HG03520 (cell line): ENCODE measurements at regions not wholly inside any gene's neighbourhood (a gene's known extent, or its start where the extent isn't known, plus 50 kb on each side); places are given as distances from the start of the nearest gene placed in this dataset.

ENCODE experiments used
- ATAC-seq: cut with Tn5 transposase; IDR thresholded peaks from one replicate; pipeline ENCODE4 v1.9.1; 2021; ENCODE audit warnings: mild to moderate bottlenecking, moderate library complexity; ENCODE audit not compliant: unreplicated experiment

DNA sequence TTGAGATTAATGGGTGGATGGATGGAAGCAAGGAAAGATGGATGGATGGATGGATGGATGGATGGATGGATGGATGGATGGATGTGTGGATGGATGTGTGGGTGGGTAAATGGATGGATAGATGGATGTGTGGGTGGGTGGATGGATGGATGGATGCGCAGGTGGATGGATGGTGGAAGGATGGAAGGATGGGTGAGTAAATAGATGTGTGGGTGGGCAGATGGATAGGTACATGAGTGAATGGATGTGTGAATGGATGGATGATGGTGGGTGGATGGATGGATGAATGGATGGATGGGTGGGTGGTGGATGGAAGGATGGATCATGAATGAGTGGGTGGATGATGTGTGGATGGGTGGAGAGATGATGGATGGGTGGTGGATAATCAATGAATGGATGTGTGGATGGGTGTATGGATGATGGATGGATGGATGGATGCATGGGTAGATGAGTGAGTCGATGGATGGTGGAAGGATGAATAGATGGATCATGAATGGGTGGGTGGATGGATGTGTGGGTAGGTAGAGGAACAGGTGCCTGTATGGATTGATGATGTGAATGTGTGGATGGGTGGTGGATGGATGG lies 375.2 kb downstream of the BRD1 start:
- ATAC-seq: no peak

DNA sequence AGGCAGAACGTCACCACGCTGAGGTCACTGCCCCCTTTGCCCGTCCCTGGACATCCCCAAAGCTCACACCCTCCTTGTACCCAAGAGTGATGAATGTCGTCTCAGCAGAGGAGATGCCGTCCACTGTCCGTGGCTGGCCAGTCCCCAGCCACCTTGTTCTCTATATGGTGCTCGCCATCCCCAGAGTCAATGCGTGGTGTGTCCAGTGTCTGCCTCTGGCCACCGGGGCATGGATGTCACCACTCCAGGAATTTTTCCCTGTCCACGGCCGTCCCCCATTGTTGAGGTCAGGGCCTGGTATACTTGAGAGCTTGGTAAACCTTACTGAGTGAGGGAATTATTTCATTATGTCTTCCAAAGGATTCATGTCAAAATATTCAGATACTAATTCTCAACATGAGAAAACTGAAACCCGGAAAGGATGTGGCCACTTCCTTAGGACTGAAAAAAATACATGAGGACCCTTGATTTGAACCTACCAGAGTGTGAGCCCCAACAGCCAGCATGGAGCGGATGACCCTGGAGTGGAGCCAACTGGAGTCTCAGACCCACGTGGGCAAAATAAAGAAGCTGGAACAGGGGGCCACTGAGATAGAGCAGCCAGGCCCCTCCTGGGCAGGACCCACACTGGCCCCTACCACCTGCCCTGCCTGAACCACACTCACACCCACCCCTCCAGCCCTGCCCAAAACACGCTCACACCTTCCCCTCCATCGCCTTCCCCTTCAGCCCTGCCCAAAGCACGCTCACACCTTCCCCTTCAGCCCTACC lies 376.4 kb downstream of the BRD1 start:
- ATAC-seq: no peak

DNA sequence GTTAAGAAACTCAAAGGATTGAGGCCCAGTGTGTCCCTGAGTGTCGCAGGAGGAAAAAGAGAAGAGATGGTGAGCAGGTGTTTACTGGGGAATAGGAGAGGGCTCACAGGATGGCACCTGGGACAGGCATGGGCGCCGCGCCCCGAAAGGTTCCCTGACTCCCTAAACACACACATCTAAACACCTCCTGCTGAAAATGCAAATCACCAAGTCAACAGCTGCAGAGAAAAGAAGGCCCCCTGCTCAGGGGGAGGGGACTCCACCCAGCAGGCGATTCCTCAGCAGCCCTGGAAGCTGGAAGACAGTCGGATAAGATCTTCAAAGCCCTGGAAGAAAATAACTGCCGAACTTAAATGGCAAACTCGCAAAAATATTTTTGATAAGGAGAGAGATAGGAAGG lies 377.2 kb downstream of the BRD1 start:
- no peak for ATAC-seq

DNA sequence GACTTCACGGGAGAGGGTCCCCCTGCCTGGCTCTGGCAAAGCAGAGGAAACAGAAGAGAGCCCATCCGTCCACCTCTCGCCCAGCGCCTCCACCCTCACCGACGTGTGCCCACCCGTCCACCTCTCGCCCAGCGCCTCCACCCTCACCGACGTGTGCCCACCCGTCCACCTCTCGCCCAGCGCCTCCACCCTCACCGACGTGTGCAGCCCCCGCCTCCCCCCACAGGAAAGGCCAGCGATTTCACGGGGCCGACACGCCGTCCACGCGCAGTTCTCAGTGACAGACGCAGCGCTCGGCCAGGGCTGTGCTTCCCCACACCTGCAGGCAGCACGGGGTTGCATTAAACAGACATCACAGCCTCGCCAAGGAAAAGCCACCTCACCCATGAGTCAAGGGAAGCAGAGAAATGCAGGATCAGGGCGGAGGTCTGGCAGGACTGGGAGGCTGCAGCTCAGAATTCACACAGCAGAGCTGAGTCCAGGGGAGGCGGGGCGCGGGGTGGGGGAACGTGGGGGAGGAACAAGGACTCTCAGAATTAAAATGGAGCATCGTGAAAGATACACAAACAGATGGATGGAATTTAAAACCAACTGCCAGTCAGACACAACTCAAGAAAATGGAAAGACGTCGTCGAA lies 377.7 kb downstream of the BRD1 start:
- no peak for ATAC-seq

DNA sequence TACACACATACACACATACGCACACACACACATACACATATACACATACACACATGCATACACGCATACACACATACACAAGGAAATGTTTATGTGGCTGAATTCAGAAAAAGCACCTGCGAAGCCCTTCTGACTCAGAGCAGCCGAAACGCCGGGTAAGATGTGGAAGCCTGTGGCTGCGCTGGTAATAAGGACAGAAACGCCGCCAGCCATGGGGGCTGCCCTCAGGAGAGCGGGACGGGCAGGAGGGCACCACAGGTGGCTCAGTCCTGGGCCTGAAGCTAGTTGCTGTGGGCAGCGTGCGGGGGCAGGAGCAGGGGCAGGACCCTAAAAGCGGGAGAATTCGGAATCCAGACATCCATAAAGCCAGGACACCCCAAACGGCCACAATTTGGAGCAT lies 378.3 kb downstream of the BRD1 start:
- no peak for ATAC-seq

DNA sequence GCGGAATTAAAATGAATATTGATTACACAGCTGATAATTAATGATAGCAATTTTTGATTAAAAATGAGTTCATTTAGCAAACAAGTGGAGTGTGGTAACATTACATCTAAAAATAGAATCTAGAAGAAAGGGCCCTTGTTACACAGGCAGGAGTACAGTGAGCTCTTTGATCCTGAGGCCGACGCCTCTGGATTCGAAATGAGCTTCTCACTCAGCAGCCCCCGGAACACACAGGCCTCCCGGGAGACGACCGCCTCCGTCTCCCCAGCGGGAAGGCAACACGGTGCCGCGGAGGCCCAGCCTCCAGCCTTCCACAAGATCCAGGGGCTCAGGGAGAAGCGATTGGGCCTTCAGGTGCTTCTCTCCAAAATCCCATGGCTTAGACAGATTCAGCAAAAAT lies 379.1 kb downstream of the BRD1 start:
- no peak for ATAC-seq

DNA sequence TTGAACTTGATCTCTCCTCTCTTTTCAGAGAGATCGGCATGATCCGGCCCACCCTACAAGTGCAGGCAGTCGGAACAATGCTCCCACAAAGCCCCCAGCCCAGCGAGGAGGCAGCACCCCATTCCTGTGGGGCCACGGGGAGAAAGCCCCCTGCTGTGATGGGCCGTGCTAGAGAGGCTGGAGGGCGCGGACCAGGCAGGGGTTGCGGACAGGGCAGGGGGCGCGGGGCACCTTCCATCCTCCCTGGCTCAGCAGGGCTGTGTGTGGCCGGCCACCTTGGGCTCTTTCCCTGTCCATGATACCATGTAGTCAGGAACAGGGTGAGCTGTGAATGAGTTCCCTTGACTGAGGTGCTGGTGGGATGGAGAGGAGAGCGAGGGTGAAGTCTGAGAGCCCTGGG lies 379.8 kb downstream of the BRD1 start:
- ATAC-seq: no peak

DNA sequence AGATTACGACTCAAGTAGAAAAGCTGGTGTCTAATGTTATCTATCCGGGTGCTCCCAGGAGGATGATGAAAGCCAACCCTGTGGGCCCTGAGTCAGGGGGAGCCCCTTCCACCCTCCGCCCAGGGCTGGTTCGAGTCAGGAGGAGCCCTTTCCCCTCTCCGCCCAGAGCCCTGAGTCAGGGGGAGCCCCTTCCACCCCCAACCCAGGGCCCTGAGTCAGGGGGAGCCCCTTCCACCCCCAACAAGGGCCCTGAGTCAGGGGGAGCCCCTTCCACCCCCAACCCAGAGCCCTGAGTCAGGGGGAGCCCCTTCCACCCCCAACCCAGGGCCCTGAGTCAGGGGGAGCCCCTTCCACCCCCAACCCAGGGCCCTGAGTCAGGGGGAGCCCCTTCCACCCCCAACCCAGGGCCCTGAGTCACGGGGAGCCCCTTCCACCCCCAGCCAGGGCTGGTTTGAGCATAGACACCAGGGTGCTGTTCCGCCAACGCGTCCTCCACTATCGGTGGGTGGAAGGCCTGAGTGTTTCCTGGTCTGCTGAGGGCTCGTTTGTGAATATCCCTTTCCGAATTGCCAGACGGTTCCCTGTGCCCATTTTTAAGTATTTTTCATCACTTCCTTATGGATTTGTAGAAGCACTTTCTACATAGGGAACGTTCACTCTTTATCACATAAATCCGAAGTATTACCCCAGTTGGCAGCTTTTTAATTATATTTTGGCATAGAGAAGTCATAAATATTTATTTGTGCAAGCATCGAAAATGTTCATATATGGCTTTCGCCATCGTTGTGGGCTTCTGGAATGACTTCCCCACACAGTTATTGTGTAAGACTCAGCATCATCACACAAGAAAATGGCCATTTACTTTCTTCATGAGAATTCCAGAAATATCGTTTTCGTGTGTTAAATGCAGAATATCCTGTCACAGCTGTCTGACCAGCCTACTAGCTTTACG lies 380.6 kb downstream of the BRD1 start:
- no peak for ATAC-seq

DNA sequence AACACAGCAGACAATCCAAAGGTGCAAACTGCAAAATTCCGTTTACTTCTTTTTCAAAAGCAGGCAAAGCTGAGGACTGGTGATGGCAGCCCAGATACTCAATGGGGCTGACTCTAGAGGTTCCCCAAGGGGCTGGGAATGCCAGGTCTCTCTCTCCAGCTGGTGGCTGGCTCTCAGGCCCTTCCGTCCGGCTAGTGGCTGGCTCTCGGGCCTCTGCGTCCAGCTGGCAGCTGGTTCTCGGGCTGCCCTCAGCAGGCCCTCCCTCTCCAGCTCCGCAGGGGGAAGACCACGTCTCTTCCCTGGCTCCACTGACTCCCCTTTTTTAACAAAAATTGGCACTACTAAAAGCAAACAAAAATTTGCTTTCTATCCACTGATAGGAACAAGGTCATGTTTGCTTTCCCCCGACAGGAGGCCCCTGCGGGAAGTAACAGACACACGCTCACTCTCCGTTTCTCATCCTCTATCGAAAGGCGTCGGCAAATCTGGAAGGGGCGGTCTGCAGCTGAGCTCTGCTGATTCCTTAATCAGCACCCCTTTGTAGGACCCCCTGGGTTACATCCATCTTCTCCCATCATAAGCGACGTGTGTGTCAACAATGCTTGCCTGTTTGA lies 381.4 kb downstream of the BRD1 start:
- ATAC-seq: no peak

DNA sequence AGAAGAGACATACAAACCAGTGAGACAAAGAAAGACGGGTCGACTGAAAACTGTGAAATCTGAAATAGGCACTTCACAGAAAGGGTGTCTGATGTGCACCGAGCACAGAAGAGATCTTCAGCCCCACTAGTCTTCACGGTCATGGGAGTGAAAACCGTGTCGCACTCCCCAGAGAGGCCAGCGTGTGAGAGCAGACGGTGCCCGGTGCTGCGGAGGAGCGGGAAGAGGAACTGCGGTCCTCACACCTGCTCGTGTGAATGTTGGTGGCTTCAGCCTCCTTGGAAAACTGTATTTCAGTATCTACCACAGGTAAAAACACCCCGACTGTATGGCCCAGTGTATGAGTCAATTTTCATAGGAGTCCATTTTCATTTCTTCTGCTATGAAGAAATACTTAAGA lies 382.9 kb downstream of the BRD1 start:
- no peak for ATAC-seq

DNA sequence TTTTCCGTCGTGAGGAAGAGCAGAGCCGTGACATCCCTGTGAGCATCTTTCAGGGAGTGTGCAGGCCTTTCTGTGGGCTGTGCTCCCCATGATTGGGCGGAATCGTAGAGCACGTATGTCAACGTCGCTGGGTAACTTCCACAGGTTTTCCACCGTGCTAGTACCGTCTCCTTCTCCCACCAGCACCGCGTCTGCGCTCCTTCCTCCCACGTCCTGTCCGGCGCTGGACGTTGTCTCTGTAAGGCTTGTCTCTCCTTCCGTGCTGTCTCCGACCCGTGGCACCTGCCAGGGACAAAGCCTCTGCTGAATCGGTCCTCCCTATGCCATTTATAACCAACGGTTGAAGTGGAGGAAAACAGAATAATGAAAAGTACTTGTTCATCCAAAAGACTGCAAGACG lies 386.7 kb downstream of the BRD1 start:
- ATAC-seq: no peak

DNA sequence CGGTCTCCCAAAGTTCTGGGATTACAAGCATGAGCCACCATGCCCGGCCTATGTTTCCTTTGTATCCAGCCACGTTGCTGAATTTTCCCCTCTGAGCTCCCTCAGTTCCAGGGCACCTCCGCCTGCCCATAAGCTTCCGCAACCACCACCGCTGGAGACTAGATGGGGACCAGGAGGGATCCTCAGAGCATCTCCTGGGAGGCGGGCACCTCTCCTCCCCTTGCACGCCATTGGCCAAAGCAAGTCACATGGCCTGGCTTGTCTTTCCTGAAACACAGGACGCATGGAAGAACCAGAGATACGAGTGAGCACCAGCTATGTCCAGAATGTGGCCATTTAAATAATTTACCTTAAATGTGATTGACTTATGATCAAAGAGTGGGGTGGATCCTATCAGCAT lies 388.3 kb downstream of the BRD1 start:
- ATAC-seq: no peak

DNA sequence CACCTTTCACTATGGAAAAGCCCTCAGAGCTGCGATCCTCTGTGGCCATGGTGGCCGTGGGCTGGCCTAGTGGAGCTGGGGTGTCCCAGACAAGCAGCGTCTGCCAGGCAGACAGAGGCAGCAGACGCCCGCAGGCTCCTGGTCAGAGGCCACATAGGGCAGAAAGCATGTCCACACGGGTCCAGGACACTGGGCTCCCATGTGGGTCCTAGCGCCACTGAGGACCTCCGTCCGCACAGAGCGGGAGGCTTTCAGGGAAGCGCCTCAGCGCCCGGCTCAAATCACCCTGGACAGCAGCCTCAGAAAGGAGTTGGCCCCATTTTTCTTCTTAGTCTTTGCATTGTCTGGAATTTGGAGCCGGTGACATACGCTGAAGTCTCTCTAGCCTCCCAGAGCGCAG lies 389.7 kb downstream of the BRD1 start:
- no peak for ATAC-seq

DNA sequence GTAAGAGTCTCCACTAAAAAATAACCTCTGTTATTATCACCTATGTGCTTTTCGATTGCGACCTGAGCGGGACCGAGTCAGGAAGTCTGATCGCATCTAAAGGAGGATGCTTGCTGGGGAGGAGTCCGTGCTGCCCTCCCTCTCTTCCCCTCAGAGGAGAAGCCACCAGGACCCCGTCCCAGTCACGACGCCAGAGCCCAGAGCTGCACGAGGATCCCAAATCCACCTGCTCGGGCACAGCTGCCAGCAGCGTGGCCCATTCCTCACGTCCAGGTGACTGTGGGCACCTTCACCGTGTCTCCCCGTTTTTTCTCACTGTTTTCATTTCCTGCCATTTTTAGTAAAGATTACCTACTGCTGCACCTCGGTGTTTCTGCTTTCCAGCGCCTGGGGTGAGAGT lies 390.3 kb downstream of the BRD1 start:
- no peak for ATAC-seq

DNA sequence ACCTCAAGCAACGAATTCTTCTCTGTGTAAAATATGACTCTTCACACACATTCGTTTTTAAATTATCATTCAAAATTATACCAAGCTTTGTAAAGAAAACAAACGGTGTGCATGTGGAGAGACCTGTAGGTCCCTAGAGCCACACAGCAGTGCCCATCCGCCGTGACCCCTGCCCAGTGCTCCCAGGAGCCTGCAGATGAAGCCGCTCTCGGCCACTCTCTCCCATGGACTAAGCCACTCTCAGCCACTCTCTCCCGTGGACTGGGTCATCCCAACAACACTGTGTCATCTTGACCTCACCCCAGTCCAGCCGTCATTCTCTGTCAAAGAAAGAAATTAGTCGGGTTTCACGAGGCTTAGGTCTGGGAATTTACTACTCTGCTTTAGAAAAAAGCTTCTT lies 391.6 kb downstream of the BRD1 start:
- no peak for ATAC-seq

DNA sequence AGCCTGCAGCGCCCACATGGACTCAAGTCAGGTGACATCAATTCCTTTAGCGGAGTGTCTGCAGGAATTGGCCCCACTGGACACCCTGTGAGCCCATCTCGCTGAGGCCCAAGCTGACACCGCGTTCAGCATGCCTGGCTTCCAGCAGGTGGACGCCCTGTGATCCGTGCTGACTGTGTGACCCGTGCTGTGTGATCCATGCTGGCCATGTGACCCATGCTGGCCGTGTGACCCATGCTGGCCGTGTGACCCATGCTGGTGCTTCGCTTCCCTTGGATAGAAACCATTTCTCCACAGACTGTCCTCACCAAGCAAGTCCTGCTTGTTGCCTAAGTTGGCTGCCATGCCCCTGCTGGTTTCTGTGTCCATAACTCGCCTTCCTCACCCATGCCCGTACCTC lies 392.1 kb downstream of the BRD1 start:
- ATAC-seq: no peak

DNA sequence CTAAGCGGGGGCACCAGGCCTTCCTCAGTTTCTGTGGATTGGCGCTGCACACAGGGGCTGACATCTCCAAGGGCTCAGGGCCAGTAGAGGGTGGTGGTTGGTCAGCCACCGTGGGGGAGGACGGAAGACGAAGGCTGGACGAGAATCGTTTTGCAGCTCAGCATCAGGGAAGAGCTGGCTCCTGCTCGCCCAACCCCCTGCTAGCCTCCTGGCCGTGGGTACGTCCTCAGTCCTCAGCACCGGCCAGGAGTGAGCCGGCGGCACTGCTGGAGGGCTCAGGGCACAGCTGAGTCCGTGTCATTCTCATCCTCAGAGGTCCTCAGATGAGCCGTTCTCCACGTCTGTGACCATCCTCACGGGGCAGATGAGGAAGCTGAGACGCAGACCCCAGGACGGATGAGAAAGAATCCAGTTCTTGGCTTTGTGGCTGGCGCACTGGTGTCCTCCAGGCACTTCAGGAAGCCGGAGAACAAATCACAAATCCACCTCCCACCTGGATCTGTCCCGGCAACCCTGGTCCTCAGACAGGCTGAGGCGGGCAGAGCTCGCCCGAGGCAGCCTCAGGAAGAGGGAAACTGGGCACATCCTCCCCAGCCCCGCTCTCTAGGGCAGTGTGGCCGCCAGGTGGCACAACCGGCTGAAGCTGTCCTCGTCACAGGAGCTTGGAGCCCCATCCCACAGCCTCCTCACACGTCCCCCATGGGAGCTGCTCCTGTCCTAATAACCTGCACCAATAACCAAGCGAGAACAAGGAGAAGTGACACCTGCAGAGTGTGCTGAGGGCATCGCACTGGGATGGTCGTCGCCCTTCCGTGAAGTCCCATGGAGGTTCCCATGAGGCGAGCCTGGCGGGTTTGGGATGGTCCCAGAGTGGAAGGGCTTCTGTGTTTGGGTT lies 393.7 kb downstream of the BRD1 start:
- ATAC-seq: no peak

DNA sequence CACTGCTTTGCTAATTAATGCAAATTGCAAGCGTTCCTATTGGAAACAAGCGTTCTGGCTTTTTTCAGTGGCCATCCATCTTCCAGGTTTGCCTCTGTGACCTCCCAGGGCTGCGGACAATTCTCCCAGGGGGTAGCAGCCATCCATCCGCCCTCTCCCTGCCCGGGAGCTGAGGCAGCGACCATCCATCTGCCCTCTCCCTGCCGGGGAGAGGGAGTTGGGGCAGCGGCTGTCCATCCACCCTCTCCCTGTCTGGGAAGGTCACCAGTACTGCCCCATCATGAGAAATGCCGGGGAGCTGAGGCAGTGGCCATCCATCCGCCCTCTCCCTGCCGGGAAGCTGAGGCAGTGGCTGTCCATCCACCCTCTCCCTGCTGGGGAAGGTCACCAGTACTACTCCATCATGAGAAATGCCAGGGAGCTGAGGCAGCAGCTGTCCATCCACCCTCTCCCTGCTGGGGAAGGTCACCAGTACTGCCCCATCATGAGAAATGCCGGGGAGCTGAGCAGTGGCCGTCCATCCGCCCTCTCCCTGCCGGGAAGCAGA lies 394.7 kb downstream of the BRD1 start:
- no peak for ATAC-seq

DNA sequence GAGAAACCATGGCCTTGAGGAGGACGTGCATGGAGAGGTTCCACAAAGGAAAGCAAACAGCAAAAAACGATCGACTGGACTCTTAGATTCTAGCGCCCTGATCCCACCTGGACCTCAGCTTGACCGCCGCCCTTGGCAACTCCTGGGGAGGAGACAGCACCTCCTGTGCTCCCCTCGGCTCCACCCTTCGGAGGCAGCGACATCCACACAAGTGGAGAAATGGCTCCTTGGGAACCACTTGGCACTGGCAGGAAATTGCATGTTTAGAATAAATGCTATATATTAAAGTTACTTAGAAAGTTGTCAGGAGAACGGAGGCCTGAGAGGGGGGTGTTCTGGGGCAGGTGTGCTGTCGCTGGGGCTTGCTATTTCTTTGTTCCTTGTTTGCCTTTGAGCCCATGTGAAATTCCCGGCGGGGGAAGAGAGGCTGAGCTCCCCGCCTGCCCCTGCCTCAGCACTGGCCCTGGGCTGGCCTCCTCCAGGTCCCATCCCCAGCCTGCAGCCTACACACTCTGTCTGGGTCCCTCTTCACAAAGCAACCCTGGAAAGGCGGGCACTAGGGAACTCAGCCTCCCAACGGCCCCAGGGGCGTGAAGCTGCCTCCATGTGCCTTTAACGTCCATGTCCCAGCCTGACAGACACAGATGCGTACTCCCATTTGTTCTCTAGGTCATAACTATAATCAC lies 395.3 kb downstream of the BRD1 start:
- no peak for ATAC-seq
